ENCODE measurements at regions not wholly inside any gene's neighbourhood (a gene's known extent, or its start where the extent isn't known, plus 50 kb on each side); places are given as distances from the start of the nearest gene placed in this dataset.

DNA sequence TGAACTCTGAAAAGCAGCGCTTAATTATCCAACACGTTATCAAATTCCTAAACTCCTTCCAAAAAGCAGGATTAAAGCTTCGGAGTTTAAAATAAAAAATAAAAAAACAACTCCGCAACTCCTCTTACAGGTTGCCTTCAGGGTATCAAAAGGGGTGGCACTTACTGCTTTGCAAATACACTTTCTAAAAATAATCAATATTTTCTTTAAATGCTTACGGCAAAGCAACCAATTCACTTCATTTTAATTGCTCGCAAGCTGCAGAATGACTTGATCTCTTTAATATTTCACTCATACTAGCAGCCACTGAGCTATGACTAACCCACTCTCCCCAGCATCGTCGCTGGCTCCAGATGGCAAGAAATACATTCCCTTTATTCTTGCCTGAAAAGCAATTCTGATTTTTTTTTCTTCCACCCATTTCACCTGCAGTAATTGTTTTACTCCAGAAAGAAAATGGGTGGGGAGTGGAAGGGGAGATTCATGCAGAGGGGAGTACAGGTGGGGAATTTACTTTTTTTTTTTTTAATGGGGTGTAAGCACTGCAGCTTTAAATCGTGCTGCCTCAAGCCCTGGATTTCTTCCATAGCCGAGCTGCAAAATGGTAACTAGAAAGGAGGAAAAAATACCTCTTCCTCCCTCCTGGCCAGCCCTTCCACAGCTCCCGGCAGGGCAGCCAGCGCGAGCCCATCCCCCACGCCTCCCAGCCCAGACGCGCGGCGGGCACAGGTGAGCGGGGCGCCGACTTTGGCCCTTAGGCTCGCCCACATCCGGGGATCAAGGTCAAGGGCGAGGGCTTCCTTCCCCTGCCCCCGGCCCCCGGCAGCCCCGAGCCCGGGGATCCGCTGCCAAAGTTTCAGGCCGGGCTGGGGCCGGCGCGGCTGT is 54.2 kb upstream of the FHIP2A start:
- TF ChIP-seq POLR2A (IDR thresholded peaks at IDR 0.05) (no peak), CTCF (IDR thresholded peaks at IDR 0.05) (no peak), POLR2AphosphoS5 (IDR thresholded peaks at IDR 0.05) (no peak)

Data from upper lobe of left lung (tissue), 4 donors.